Endothelial cell (in vitro differentiated cells): ENCODE measurements at regions not wholly inside any gene's neighbourhood (a gene's known extent, or its start where the extent isn't known, plus 50 kb on each side); places are given as distances from the start of the nearest gene placed in this dataset.
"Not testable (repeated sequence)": the region's sequence is repeated elsewhere in the genome, so short reads cannot be mapped to it uniquely, and the experiment has no call there.

Source experiments
- DNase-seq: peaks from one replicate; pipeline ENCODE4 v3.0.0; 2021; ENCODE audit warnings: low spot score
- H3K27ac Mint-ChIP-seq: one replicate; pipeline ENCODE4 v1.8.0; 2021; ENCODE audit warnings: mixed read lengths, inconsistent platforms; ENCODE audit not compliant: unreplicated experiment
- H3K27me3 Mint-ChIP-seq: one replicate; pipeline ENCODE4 v1.8.0; 2021; ENCODE audit warnings: mild to moderate bottlenecking, moderate library complexity, mixed read lengths, inconsistent platforms; ENCODE audit not compliant: unreplicated experiment
- H3K36me3 Mint-ChIP-seq: one replicate; pipeline ENCODE4 v1.8.0; 2021; ENCODE audit warnings: mild to moderate bottlenecking, low read depth, mixed read lengths, inconsistent platforms; ENCODE audit not compliant: unreplicated experiment
- H3K4me1 Mint-ChIP-seq: one replicate; pipeline ENCODE4 v1.8.0; 2021; ENCODE audit warnings: mild to moderate bottlenecking, mixed read lengths, inconsistent platforms; ENCODE audit not compliant: unreplicated experiment
- H3K4me3 Mint-ChIP-seq: one replicate; pipeline ENCODE4 v1.8.0; 2021; ENCODE audit warnings: mild to moderate bottlenecking, mixed read lengths, inconsistent platforms; ENCODE audit not compliant: unreplicated experiment
- H3K9me3 Mint-ChIP-seq: one replicate; pipeline ENCODE4 v1.8.0; 2021; ENCODE audit warnings: mixed read lengths, inconsistent platforms; ENCODE audit not compliant: unreplicated experiment
- TF ChIP-seq, protein P1 (sequence below): fragments of 200-600 bp; sonication (generic); IDR thresholded peaks from one replicate; pipeline ENCODE4 v1.5.0; 2021; ENCODE audit warnings: antibody characterized with exemption; ENCODE audit not compliant: unreplicated experiment

DNA sequence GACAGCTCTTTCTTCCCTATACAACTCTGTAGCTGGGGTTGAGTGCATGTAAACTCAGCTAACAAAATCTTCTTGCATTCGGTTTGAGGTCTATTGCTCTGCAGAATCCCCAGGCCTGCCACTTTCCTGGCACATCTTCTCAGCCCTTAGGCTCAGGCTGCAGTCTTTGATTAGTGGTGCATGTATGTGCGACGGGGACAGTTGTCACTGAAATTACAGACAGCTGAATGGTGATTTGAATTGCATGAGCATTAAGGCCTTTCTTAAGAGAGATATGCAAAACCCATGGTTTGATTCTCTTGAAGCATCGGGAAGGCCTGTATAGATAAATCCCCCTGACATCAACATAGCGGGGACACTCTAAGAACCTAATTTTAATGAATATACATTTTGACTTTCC is 222.8 kb downstream of the CDH26 start:
- no peaks in the 10 kb centered on the region for H3K36me3 Mint-ChIP-seq
- H3K9me3 Mint-ChIP-seq, result peaks cover 6% of the 10 kb centered on the region
- H3K4me1 Mint-ChIP-seq, result no peaks in the 10 kb centered on the region
- TF ChIP-seq, protein P1, sequence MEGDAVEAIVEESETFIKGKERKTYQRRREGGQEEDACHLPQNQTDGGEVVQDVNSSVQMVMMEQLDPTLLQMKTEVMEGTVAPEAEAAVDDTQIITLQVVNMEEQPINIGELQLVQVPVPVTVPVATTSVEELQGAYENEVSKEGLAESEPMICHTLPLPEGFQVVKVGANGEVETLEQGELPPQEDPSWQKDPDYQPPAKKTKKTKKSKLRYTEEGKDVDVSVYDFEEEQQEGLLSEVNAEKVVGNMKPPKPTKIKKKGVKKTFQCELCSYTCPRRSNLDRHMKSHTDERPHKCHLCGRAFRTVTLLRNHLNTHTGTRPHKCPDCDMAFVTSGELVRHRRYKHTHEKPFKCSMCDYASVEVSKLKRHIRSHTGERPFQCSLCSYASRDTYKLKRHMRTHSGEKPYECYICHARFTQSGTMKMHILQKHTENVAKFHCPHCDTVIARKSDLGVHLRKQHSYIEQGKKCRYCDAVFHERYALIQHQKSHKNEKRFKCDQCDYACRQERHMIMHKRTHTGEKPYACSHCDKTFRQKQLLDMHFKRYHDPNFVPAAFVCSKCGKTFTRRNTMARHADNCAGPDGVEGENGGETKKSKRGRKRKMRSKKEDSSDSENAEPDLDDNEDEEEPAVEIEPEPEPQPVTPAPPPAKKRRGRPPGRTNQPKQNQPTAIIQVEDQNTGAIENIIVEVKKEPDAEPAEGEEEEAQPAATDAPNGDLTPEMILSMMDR, result no peak
- H3K27me3 Mint-ChIP-seq, result no peaks in the 10 kb centered on the region
- no peak for DNase-seq
- no peak overlapping the region for H3K4me3 Mint-ChIP-seq
- H3K27ac Mint-ChIP-seq, result no peak overlapping the region

DNA sequence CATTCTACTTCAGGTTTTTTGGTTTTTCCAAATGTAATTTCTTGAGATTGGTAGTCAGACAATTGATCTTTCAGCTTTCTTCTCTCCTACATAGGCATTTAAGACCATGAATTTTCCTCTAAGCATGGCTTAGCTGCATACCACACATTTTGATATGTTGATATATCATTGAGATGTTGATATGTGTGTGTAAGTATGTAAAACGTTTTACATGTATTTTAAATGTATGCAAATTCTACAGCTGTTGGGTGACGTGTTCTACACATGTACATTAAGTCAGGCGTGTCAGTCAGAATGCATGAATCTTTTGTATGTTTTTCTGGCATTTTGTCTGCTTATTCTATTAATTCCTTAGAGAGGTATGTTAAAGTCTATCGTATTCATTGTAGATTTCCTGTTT is 228.2 kb downstream of the CDH26 start:
- no peak overlapping the region for H3K27ac Mint-ChIP-seq
- H3K4me3 Mint-ChIP-seq, result no peak overlapping the region
- H3K36me3 Mint-ChIP-seq, result no peaks in the 10 kb centered on the region
- no peak for DNase-seq
- H3K9me3 Mint-ChIP-seq, result peaks cover 6% of the 10 kb centered on the region
- no peaks in the 10 kb centered on the region for H3K27me3 Mint-ChIP-seq
- no peaks in the 10 kb centered on the region for H3K4me1 Mint-ChIP-seq
- TF ChIP-seq, protein P1, result no peak

DNA sequence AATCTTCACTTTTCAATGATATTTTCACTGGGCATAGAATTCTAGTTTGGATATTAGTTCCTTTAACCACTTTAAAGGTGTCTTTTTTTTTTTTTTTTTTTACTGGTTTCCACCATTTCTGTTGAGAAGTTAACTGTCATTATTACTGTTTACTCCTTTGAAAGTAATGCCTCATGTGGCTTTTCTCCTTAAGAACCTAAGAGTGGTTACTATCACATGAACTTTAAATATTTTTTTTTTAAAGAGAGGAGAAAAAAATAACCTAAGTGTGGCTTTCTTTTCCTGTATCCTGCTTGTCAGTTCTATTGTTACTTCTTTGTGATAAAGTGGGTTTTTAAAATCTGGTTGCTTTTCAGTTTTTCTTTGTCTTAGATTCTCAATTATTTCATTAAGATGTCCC is 229.5 kb downstream of the CDH26 start:
- H3K36me3 Mint-ChIP-seq, result no peaks in the 10 kb centered on the region
- H3K9me3 Mint-ChIP-seq, result peaks cover 6% of the 10 kb centered on the region
- TF ChIP-seq, protein P1, result no peak
- no peak overlapping the region for H3K27ac Mint-ChIP-seq
- H3K4me1 Mint-ChIP-seq, result no peaks in the 10 kb centered on the region
- no peak for DNase-seq
- H3K27me3 Mint-ChIP-seq, result peaks cover 2% of the 10 kb centered on the region
- H3K4me3 Mint-ChIP-seq, result no peak overlapping the region

DNA sequence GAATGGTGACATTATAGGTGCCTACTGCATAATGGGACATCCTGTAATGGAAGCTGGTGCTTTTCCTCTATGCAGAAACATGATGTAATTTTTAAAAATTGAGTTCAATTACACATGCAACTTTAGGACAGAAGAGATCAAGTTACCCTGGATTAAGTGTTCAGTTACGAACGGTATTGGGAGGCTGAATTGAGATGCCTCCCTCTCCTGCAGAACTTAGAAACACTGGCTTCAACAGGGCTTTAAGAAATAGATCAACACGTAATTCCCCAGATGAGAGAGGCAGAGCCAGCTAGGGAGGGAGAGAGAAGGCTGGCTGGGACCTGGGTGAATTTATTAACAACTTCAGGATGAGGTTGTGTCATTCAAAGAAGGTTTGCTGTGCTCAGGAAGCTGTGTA is 232.8 kb downstream of the CDH26 start:
- no peak overlapping the region for H3K4me3 Mint-ChIP-seq
- no peak for DNase-seq
- peaks cover 3% of the 10 kb centered on the region for H3K27me3 Mint-ChIP-seq
- H3K36me3 Mint-ChIP-seq, result no peaks in the 10 kb centered on the region
- H3K4me1 Mint-ChIP-seq, result no peaks in the 10 kb centered on the region
- TF ChIP-seq, protein P1, result no peak
- H3K9me3 Mint-ChIP-seq, result no peaks in the 10 kb centered on the region
- no peak overlapping the region for H3K27ac Mint-ChIP-seq

DNA sequence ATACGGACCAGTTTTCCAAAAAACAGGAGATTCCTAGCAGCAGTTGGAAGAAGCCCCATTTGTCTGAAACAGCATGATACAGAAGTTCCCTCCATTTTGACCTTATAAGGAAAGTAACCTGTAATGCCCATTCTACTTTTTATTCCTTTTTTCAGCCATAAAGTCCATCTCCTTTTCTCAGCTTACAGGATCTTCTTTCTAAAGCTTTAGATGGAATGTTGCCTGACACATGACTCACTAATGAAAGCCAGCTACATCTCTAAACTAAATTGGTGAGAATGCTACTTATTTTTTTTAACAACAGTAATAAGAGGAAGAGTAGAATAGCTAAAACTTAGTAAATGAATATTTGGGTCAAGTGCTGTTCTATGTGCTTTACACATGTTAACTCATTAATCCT is 234.1 kb downstream of the CDH26 start:
- TF ChIP-seq, protein P1, result no peak
- H3K36me3 Mint-ChIP-seq, result no peaks in the 10 kb centered on the region

DNA sequence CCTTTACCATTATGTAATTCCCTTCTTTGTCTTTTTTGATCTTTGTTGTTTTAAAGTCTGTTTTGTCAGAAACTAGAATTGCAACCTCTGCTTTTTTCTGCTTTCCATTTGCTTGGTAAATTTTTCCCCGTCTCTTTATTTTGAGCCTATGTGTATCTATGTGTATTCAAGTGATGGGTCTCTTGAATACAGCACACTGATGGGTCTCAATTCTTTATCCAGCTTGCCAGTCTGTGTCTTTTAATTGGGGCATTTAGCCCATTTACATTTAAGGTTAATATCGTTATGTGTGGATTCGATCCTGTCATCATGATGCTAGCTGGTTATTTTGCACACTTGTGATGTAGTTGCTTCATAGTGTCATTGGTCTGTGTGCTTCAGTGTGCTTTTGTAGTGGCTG is 240.9 kb downstream of the CDH26 start:
- not testable (repeated sequence) for H3K4me3 Mint-ChIP-seq, H3K27me3 Mint-ChIP-seq, H3K36me3 Mint-ChIP-seq, DNase-seq, H3K9me3 Mint-ChIP-seq, H3K27ac Mint-ChIP-seq
- H3K4me1 Mint-ChIP-seq, result peaks cover 14% of the 10 kb centered on the region

More for the DNA sequence above, 234.1 kb downstream of the CDH26 start:
- H3K9me3 Mint-ChIP-seq, result no peaks in the 10 kb centered on the region
- H3K27me3 Mint-ChIP-seq, result peaks cover 3% of the 10 kb centered on the region
- no peak overlapping the region for H3K4me3 Mint-ChIP-seq
- peaks cover 5% of the 10 kb centered on the region for H3K4me1 Mint-ChIP-seq
- DNase-seq, result no peak
- H3K27ac Mint-ChIP-seq, result no peak overlapping the region
